HG03442 (cell line): ENCODE measurements at regions not wholly inside any gene's neighbourhood (a gene's known extent, or its start where the extent isn't known, plus 50 kb on each side); places are given as distances from the start of the nearest gene placed in this dataset.
"Not testable (repeated sequence)": the region's sequence is repeated elsewhere in the genome, so short reads cannot be mapped to it uniquely, and the experiment has no call there.

Experiments used
- ATAC-seq: cut with Tn5 transposase; IDR thresholded peaks from one replicate; pipeline ENCODE4 v1.9.1; 2021; ENCODE audit warnings: mild to moderate bottlenecking, moderate library complexity; ENCODE audit not compliant: unreplicated experiment

GRCh38 chr5:138702166-138703077 is 50.8 kb upstream of the CTNNA1 start:
- no peak for ATAC-seq

GRCh38 chr5:138701678-138702077 is 51.5 kb upstream of the CTNNA1 start:
- ATAC-seq: no peak

- ATAC-seq: no peak
Measured at GRCh38 chr5:138700581-138701362, 52.5 kb upstream of the CTNNA1 start.

- no peak for ATAC-seq
Measured at GRCh38 chr5:138699482-138699881, 53.7 kb upstream of the CTNNA1 start.

GRCh38 chr5:138698713-138699112 is 54.5 kb upstream of the CTNNA1 start:
- ATAC-seq: no peak

- ATAC-seq: no peak
Measured at GRCh38 chr5:138697720-138698360, 55.4 kb upstream of the CTNNA1 start.

- ATAC-seq: no peak
Measured at GRCh38 chr5:138696501-138696900, 56.7 kb upstream of the CTNNA1 start.

GRCh38 chr5:138695781-138696180 is 57.4 kb upstream of the CTNNA1 start:
- no peak for ATAC-seq

- no peak for ATAC-seq
Measured at GRCh38 chr5:138694146-138694545, 59.1 kb upstream of the CTNNA1 start.

GRCh38 chr5:138692370-138692769 is 60.9 kb upstream of the CTNNA1 start:
- no peak for ATAC-seq

- ATAC-seq: no peak
Measured at GRCh38 chr5:138686668-138687067, 66.6 kb upstream of the CTNNA1 start.

GRCh38 chr5:138685193-138685745 is 68.0 kb upstream of the CTNNA1 start:
- ATAC-seq: no peak

GRCh38 chr5:138682462-138682861 is 70.8 kb upstream of the CTNNA1 start:
- ATAC-seq: not testable (repeated sequence)

- ATAC-seq: not testable (repeated sequence)
Measured at GRCh38 chr5:138678826-138679225, 74.4 kb upstream of the CTNNA1 start.

- ATAC-seq: no peak
Measured at GRCh38 chr5:138677782-138678181, 75.4 kb upstream of the CTNNA1 start.

GRCh38 chr5:138676556-138677193 is 76.5 kb upstream of the CTNNA1 start:
- ATAC-seq: no peak

GRCh38 chr5:138676002-138676401 is 77.2 kb upstream of the CTNNA1 start:
- ATAC-seq: no peak

- no peak for ATAC-seq
Measured at GRCh38 chr5:138668451-138669380, 84.5 kb upstream of the CTNNA1 start.

GRCh38 chr5:138667782-138668331 is 85.4 kb upstream of the CTNNA1 start:
- ATAC-seq: not testable (repeated sequence)
